H1 (cell line): ENCODE measurements at regions not wholly inside any gene's neighbourhood (a gene's known extent, or its start where the extent isn't known, plus 50 kb on each side); places are given as distances from the start of the nearest gene placed in this dataset.

ENCODE experiments used
- ASH2L ChIP-seq: fragments of 200-600, 300-600 bp; sonication (generic); IDR thresholded peaks from one replicate; pipeline ENCODE4 v1.7.1; 2017; ENCODE audit warnings: low read length
- ATF2 ChIP-seq: IDR thresholded peaks from 2 replicates; pipeline ENCODE4 v1.6.1; 2012; ENCODE audit warnings: low read length, inconsistent platforms
- EGR1 ChIP-seq: IDR thresholded peaks from 2 replicates; pipeline ENCODE4 v1.6.1; 2011; ENCODE audit warnings: low read depth, low read length, borderline replicate concordance
- JUND ChIP-seq: IDR thresholded peaks from 2 replicates; pipeline ENCODE4 v1.6.1; 2011; ENCODE audit warnings: mild to moderate bottlenecking, improper control_type of control experiment, low read length
- MAX ChIP-seq: IDR thresholded peaks from 2 replicates; pipeline ENCODE4 v1.6.1; 2012; ENCODE audit warnings: inconsistent platforms
- PHF8 ChIP-seq: fragments of 200-600 bp; sonication (generic); conservative IDR thresholded peaks from 2 replicates; pipeline ENCODE4 v1.7.1; 2012; ENCODE audit warnings: low read depth, mild to moderate bottlenecking, inconsistent platforms, low read length, moderate library complexity
- RAD21 ChIP-seq, 2 experiments: IDR thresholded peaks in 1 of 2; conservative IDR thresholded peaks in 1 of 2; 2 replicates each; pipeline ENCODE4 v1.6.1; 2011; ENCODE audit warnings: low read depth in 2 of 2, low read length in 2 of 2, improper control_type of control experiment in 1 of 2, inconsistent platforms in 1 of 2, mild to moderate bottlenecking in 1 of 2, moderate library complexity in 1 of 2
- SIX5 ChIP-seq: IDR thresholded peaks from 2 replicates; pipeline ENCODE4 v1.6.1; 2011; ENCODE audit warnings: mild to moderate bottlenecking, low read depth, low read length
- SP1 ChIP-seq: IDR thresholded peaks from 2 replicates; pipeline ENCODE4 v1.6.1; 2011; ENCODE audit warnings: low read depth, low read length
- TAF1 ChIP-seq: IDR thresholded peaks from 2 replicates; pipeline ENCODE4 v1.6.1; 2011; ENCODE audit warnings: mild to moderate bottlenecking, low read depth, low read length
- TEAD4 ChIP-seq: IDR thresholded peaks from 2 replicates; pipeline ENCODE4 v1.6.1; 2012; ENCODE audit warnings: low read depth, low read length, inconsistent platforms, mixed read lengths
- YY1 ChIP-seq: IDR thresholded peaks from 2 replicates; pipeline ENCODE4 v1.6.1; 2011; ENCODE audit warnings: low read depth, mild to moderate bottlenecking, low read length
- ZNF274 ChIP-seq: IDR thresholded peaks from 2 replicates; pipeline ENCODE4 v1.7.0; 2012; ENCODE audit warnings: low read length, borderline replicate concordance; ENCODE audit errors: extremely low read depth

- peak; percentile 42 for TF ChIP-seq ASH2L
- TF ChIP-seq SP1 = 0 out of 2 replicates have a peak, but pooled peaks have one; percentile 21
- TF ChIP-seq EGR1 = no peak
- TF ChIP-seq ZNF274 = no peak
- TF ChIP-seq MAX = peak; percentile 54; the same call in 1 of the 2 replicates
- TF ChIP-seq JUND = 0 out of 2 replicates have a peak, but pooled peaks have one; percentile 12
- peak; percentile 67; the same call in 1 of the 2 replicates for TF ChIP-seq TEAD4
- TF ChIP-seq YY1 = 0 out of 2 replicates have a peak, but pooled peaks have one; percentile 30
- no peak for TF ChIP-seq SIX5
- TF ChIP-seq PHF8 = peak; percentile 32; the same call in 1 of the 2 replicates
- TF ChIP-seq TAF1 = peak; percentile 23
- TF ChIP-seq ATF2 = no peak; the same call in 1 of the 2 replicates
- peak; percentile 94 to 95 for TF ChIP-seq RAD21 (IDR thresholded peaks at IDR 0.05 in 1 of 2, conservative IDR thresholded peaks at IDR 0.05 in 1 of 2; ENCODE audit: low read depth in 2 of 2, low read length in 2 of 2)
These were observed 54.8 kb upstream of the SPESP1 start (continued) for GRCh38 chr15:68875377-68876116.
